ENCODE measurements at regions not wholly inside any gene's neighbourhood (a gene's known extent, or its start where the extent isn't known, plus 50 kb on each side); places are given as distances from the start of the nearest gene placed in this dataset.
A peak's percentile ranks its signal among the peaks of the same experiment; 100 is the strongest.
"Not testable (repeated sequence)": the region's sequence is repeated elsewhere in the genome, so short reads cannot be mapped to it uniquely, and the experiment has no call there.

- no peaks in the 10 kb centered on the region for H3K4me1 ChIP-seq
- peaks cover 15% of the 10 kb centered on the region for H3K79me2 ChIP-seq
- TF ChIP-seq CTCF (IDR thresholded peaks at IDR 0.05): peak; percentile 78
- H2AFZ ChIP-seq: no peak overlapping the region
- no peak overlapping the region for H3K4me3 ChIP-seq (ENCODE audit: low read depth, low read length)
- no peaks in the 10 kb centered on the region for H3K9me3 ChIP-seq (ENCODE audit: control insufficient read depth, low read length)
- H3K36me3 ChIP-seq (ENCODE audit: control insufficient read depth, insufficient read depth, low read length): no peaks in the 10 kb centered on the region
- no peak overlapping the region for H3K9ac ChIP-seq
- no peak overlapping the region for H3K4me2 ChIP-seq (ENCODE audit: low read length)
- no peak overlapping the region for H3K27ac ChIP-seq
- no peaks in the 10 kb centered on the region for H3K27me3 ChIP-seq (ENCODE audit: control insufficient read depth, insufficient read depth, low read length)
These were observed 69.4 kb upstream of the EVL start for GRCh38 chr14:99995700-99996356.

- Histone ChIP-seq H3K27ac (no peak overlapping the region), H2AFZ (no peak overlapping the region), H3K4me3 (ENCODE audit: low read depth, low read length) (no peak overlapping the region), H3K27me3 (ENCODE audit: control insufficient read depth, insufficient read depth, low read length) (no peaks in the 10 kb centered on the region), H3K9me3 (ENCODE audit: control insufficient read depth, low read length) (no peaks in the 10 kb centered on the region), H3K79me2 (peaks cover 15% of the 10 kb centered on the region), H3K36me3 (ENCODE audit: control insufficient read depth, insufficient read depth, low read length) (no peaks in the 10 kb centered on the region), H3K4me1 (no peaks in the 10 kb centered on the region), H3K9ac (no peak overlapping the region), H3K4me2 (ENCODE audit: low read length) (no peak overlapping the region)
- no peak for TF ChIP-seq CTCF (IDR thresholded peaks at IDR 0.05)
These were observed 68.2 kb upstream of the EVL start for GRCh38 chr14:99996951-99997571.

- not testable (repeated sequence) for H3K79me2 ChIP-seq; H3K4me3 ChIP-seq (ENCODE audit: low read depth, low read length); H2AFZ ChIP-seq; H3K36me3 ChIP-seq (ENCODE audit: control insufficient read depth, insufficient read depth, low read length); H3K9ac ChIP-seq; H3K9me3 ChIP-seq (ENCODE audit: control insufficient read depth, low read length); H3K4me1 ChIP-seq; H3K27me3 ChIP-seq (ENCODE audit: control insufficient read depth, insufficient read depth, low read length); H3K4me2 ChIP-seq (ENCODE audit: low read length); H3K27ac ChIP-seq
These were observed 64.8 kb upstream of the EVL start for GRCh38 chr14:100000398-100000797.

- Histone ChIP-seq H3K79me2 (peaks cover 3% of the 10 kb centered on the region), H3K4me1 (no peaks in the 10 kb centered on the region), H3K36me3 (ENCODE audit: control insufficient read depth, insufficient read depth, low read length) (no peaks in the 10 kb centered on the region), H2AFZ (no peak overlapping the region), H3K9ac (no peak overlapping the region), H3K27ac (no peak overlapping the region), H3K9me3 (ENCODE audit: control insufficient read depth, low read length) (peaks cover 4% of the 10 kb centered on the region), H3K27me3 (ENCODE audit: control insufficient read depth, insufficient read depth, low read length) (no peaks in the 10 kb centered on the region), H3K4me3 (ENCODE audit: low read depth, low read length) (no peak overlapping the region), H3K4me2 (ENCODE audit: low read length) (no peak overlapping the region)
- TF ChIP-seq CTCF (IDR thresholded peaks at IDR 0.05): no peak
These were observed 60.8 kb upstream of the EVL start for GRCh38 chr14:100004392-100004791.

- no peak overlapping the region for H2AFZ ChIP-seq
- H3K79me2 ChIP-seq: no peaks in the 10 kb centered on the region
- H3K4me1 ChIP-seq: peaks cover 7% of the 10 kb centered on the region
- peaks cover 4% of the 10 kb centered on the region for H3K9me3 ChIP-seq (ENCODE audit: control insufficient read depth, low read length)
- H3K9ac ChIP-seq: no peak overlapping the region
- H3K4me2 ChIP-seq (ENCODE audit: low read length): no peak overlapping the region
- H3K27me3 ChIP-seq (ENCODE audit: control insufficient read depth, insufficient read depth, low read length): no peaks in the 10 kb centered on the region
- no peak overlapping the region for H3K27ac ChIP-seq
- no peaks in the 10 kb centered on the region for H3K36me3 ChIP-seq (ENCODE audit: control insufficient read depth, insufficient read depth, low read length)
- H3K4me3 ChIP-seq (ENCODE audit: low read depth, low read length): no peak overlapping the region
- TF ChIP-seq CTCF (IDR thresholded peaks at IDR 0.05): no peak
These were observed 58.0 kb upstream of the EVL start for GRCh38 chr14:100007254-100007653.

- not testable (repeated sequence) for H2AFZ ChIP-seq; H3K27ac ChIP-seq; H3K36me3 ChIP-seq (ENCODE audit: control insufficient read depth, insufficient read depth, low read length)
These were observed 55.4 kb upstream of the EVL start for GRCh38 chr14:100009802-100010201.

More at GRCh38 chr14:100009802-100010201, 55.4 kb upstream of the EVL start:
- not testable (repeated sequence) for H3K27me3 ChIP-seq (ENCODE audit: control insufficient read depth, insufficient read depth, low read length); H3K9ac ChIP-seq; H3K4me2 ChIP-seq (ENCODE audit: low read length); H3K9me3 ChIP-seq (ENCODE audit: control insufficient read depth, low read length); H3K79me2 ChIP-seq; H3K4me3 ChIP-seq (ENCODE audit: low read depth, low read length)
- H3K4me1 ChIP-seq: peaks cover 12% of the 10 kb centered on the region

All from parathyroid adenoma (tissue), 2 donors.